Stomach (tissue), 4 donors: ENCODE measurements at regions not wholly inside any gene's neighbourhood (a gene's known extent, or its start where the extent isn't known, plus 50 kb on each side); places are given as distances from the start of the nearest gene placed in this dataset.

Source experiments
- EP300 ChIP-seq: sonication (generic); formaldehyde crosslinking; IDR thresholded peaks from one replicate; pipeline ENCODE4 v1.6.1; 2017; ENCODE audit warnings: antibody characterized with exemption
- POLR2A ChIP-seq, 4 donors: fragments of 450-650 bp; IDR thresholded peaks; one replicate each; pipeline ENCODE4 v1.6.1; 2016; ENCODE audit warnings: antibody characterized with exemption in 4 of 4, control low read depth in 2 of 4, mild to moderate bottlenecking in 1 of 4, moderate library complexity in 1 of 4
- POLR2AphosphoS5 ChIP-seq, 3 donors: sonication (generic); formaldehyde crosslinking; IDR thresholded peaks; one replicate each; pipeline ENCODE4 v1.6.1; 2016; ENCODE audit warnings: antibody characterized with exemption in 3 of 3
- TF ChIP-seq, protein P1 (sequence below), 7 experiments: fragments of 450-650 bp in 4 of 7; fragments of 200-600 bp in 3 of 7; sonication (generic) in 3 of 7; IDR thresholded peaks; one replicate each; pipeline ENCODE4 v1.5.1; 2016 to 2019; ENCODE audit warnings: antibody characterized with exemption in 7 of 7, control low read depth in 2 of 7, mild to moderate bottlenecking in 1 of 7

DNA sequence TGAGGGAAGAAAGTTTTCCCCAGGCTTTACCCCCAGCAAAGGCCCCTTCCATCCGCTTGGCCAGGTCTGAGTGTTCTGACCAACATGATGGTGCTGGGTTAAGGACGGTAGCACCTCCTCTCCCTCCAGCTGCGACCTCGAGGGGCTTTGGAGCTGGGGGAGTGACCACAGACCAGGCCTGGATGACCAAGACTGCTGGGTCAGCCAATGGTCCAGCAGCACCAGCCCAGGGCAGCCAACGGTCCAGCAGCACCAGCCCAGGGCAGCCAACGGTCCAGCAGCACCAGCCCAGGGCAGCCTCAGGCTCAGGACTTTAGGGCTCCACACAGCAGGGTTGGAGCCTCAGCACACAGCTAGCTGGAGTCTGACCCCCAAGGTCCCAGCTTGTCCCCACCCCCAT lies 57.2 kb upstream of the CNOT6 start:
- TF ChIP-seq POLR2AphosphoS5 (IDR thresholded peaks at IDR 0.05), result no peak
- TF ChIP-seq, protein P1, sequence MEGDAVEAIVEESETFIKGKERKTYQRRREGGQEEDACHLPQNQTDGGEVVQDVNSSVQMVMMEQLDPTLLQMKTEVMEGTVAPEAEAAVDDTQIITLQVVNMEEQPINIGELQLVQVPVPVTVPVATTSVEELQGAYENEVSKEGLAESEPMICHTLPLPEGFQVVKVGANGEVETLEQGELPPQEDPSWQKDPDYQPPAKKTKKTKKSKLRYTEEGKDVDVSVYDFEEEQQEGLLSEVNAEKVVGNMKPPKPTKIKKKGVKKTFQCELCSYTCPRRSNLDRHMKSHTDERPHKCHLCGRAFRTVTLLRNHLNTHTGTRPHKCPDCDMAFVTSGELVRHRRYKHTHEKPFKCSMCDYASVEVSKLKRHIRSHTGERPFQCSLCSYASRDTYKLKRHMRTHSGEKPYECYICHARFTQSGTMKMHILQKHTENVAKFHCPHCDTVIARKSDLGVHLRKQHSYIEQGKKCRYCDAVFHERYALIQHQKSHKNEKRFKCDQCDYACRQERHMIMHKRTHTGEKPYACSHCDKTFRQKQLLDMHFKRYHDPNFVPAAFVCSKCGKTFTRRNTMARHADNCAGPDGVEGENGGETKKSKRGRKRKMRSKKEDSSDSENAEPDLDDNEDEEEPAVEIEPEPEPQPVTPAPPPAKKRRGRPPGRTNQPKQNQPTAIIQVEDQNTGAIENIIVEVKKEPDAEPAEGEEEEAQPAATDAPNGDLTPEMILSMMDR (IDR thresholded peaks at IDR 0.05), result no peak
- TF ChIP-seq POLR2A (IDR thresholded peaks at IDR 0.05), result no peak
- no peak for TF ChIP-seq EP300
